SH-SY5Y (cell line): ENCODE measurements at regions not wholly inside any gene's neighbourhood (a gene's known extent, or its start where the extent isn't known, plus 50 kb on each side); places are given as distances from the start of the nearest gene placed in this dataset.

Source experiments
- GATA2 ChIP-seq: IDR thresholded peaks from 2 replicates; pipeline ENCODE4 v1.6.1; 2011; ENCODE audit warnings: mild to moderate bottlenecking, low read depth, low read length
- GATA3 ChIP-seq: IDR thresholded peaks from 2 replicates; pipeline ENCODE4 v1.6.1; 2011; ENCODE audit warnings: low read depth, mild to moderate bottlenecking, low read length, moderate library complexity

GRCh38 chr3:67064105-67064504, 66.0 kb downstream of the KBTBD8 start:
- no peak for TF ChIP-seq GATA3
- TF ChIP-seq GATA2, result no peak

GRCh38 chr3:67067251-67067650, 69.1 kb downstream of the KBTBD8 start:
- no peak for TF ChIP-seq GATA2
- TF ChIP-seq GATA3, result no peak

- TF ChIP-seq GATA3 (no peak), GATA2 (no peak)
Observed at GRCh38 chr3:67073812-67074211, 75.7 kb downstream of the KBTBD8 start.

- no peak for TF ChIP-seq GATA2
- TF ChIP-seq GATA3, result no peak
Observed at GRCh38 chr3:67075295-67075694, 77.2 kb downstream of the KBTBD8 start.

- TF ChIP-seq GATA3 (no peak), GATA2 (no peak)
Observed at GRCh38 chr3:67076607-67077006, 78.5 kb downstream of the KBTBD8 start.

- TF ChIP-seq GATA3 (no peak), GATA2 (no peak)
Observed at GRCh38 chr3:67077656-67078055, 79.5 kb downstream of the KBTBD8 start.

GRCh38 chr3:67082533-67083024, 84.5 kb downstream of the KBTBD8 start:
- TF ChIP-seq GATA3 (no peak), GATA2 (no peak)

GRCh38 chr3:67083277-67083676, 85.2 kb downstream of the KBTBD8 start:
- TF ChIP-seq GATA3, result no peak
- TF ChIP-seq GATA2, result no peak

GRCh38 chr3:67087788-67088187, 89.7 kb downstream of the KBTBD8 start:
- TF ChIP-seq GATA2 (no peak), GATA3 (no peak)

- TF ChIP-seq GATA3 (no peak), GATA2 (no peak)
Observed at GRCh38 chr3:67090474-67090873, 92.4 kb downstream of the KBTBD8 start.

GRCh38 chr3:67093305-67093704, 95.2 kb downstream of the KBTBD8 start:
- TF ChIP-seq GATA3, result no peak
- TF ChIP-seq GATA2, result no peak

GRCh38 chr3:67094167-67094566, 96.1 kb downstream of the KBTBD8 start:
- TF ChIP-seq GATA3, result no peak
- no peak for TF ChIP-seq GATA2

- TF ChIP-seq GATA2 (no peak), GATA3 (no peak)
Observed at GRCh38 chr3:67094774-67095173, 96.7 kb downstream of the KBTBD8 start.

- TF ChIP-seq GATA2 (no peak), GATA3 (no peak)
Observed at GRCh38 chr3:67104388-67104787, 106.3 kb downstream of the KBTBD8 start.

GRCh38 chr3:67106874-67107273, 108.8 kb downstream of the KBTBD8 start:
- TF ChIP-seq GATA3 (no peak), GATA2 (no peak)

GRCh38 chr3:67109651-67110204, 111.6 kb downstream of the KBTBD8 start:
- TF ChIP-seq GATA2 (no peak), GATA3 (no peak)
